Fibroblast of mammary gland (primary cell): ENCODE measurements at regions not wholly inside any gene's neighbourhood (a gene's known extent, or its start where the extent isn't known, plus 50 kb on each side); places are given as distances from the start of the nearest gene placed in this dataset.

Experiments used
- DNase-seq: peaks from one replicate; pipeline ENCODE4 v3.0.0-alpha.2; 2010; ENCODE audit warnings: low read depth
- H3K4me3 ChIP-seq: 2 replicates; pipeline ENCODE4 v1.5.1; 2011; ENCODE audit warnings: low read depth, mild to moderate bottlenecking, low read length, moderate library complexity; ENCODE audit not compliant: control insufficient read depth
- CTCF ChIP-seq: conservative IDR thresholded peaks from 2 replicates; pipeline ENCODE4 v1.5.1; 2011; ENCODE audit warnings: low read depth, low read length, inconsistent platforms; ENCODE audit not compliant: control insufficient read depth, insufficient read depth

GRCh38 chr20:7220755-7221154 is 453.3 kb downstream of the BMP2 start:
- DNase-seq, result no peak
- TF ChIP-seq CTCF, result no peak
- H3K4me3 ChIP-seq, result no peak overlapping the region

- no peak for DNase-seq
- no peak overlapping the region for H3K4me3 ChIP-seq
- TF ChIP-seq CTCF, result no peak
These were observed 458.7 kb downstream of the BMP2 start for GRCh38 chr20:7226156-7226555.

- TF ChIP-seq CTCF, result no peak
- DNase-seq, result no peak
- no peak overlapping the region for H3K4me3 ChIP-seq
These were observed 463.8 kb downstream of the BMP2 start for GRCh38 chr20:7231303-7231702.

GRCh38 chr20:7232796-7233195 is 465.3 kb downstream of the BMP2 start:
- TF ChIP-seq CTCF, result no peak
- H3K4me3 ChIP-seq, result no peak overlapping the region
- no peak for DNase-seq

GRCh38 chr20:7237251-7237650 is 469.8 kb downstream of the BMP2 start:
- DNase-seq, result no peak
- TF ChIP-seq CTCF, result no peak
- H3K4me3 ChIP-seq, result no peak overlapping the region

GRCh38 chr20:7240490-7240889 is 473.0 kb downstream of the BMP2 start:
- no peak for TF ChIP-seq CTCF
- no peak overlapping the region for H3K4me3 ChIP-seq
- DNase-seq, result no peak
